RWPE2 (cell line): ENCODE measurements at regions not wholly inside any gene's neighbourhood (a gene's known extent, or its start where the extent isn't known, plus 50 kb on each side); places are given as distances from the start of the nearest gene placed in this dataset.
A peak's percentile ranks its signal among the peaks of the same experiment; 100 is the strongest.

Experiments
- ATAC-seq: fragments of 200-7000 bp; cut with Tn5 transposase; 3 replicates; pipeline ENCODE4 v1.9.1; 2021; ENCODE audit warnings: low read depth
- DNase-seq: peaks from one replicate; pipeline ENCODE4 v3.0.0-alpha.2; 2020; ENCODE audit warnings: low spot score
- H3K27ac ChIP-seq: fragments of 450-650 bp; 2 replicates; pipeline ENCODE4 v1.5.1; 2017; ENCODE audit warnings: mild to moderate bottlenecking; ENCODE audit not compliant: poor library complexity, severe bottlenecking
- H3K27me3 ChIP-seq: fragments of 250-450 bp; sonication (Bioruptor Pico); 2 replicates; pipeline ENCODE4 v1.5.1; 2021; ENCODE audit warnings: mild to moderate bottlenecking, moderate library complexity; ENCODE audit not compliant: insufficient read depth, poor library complexity, severe bottlenecking
- H3K36me3 ChIP-seq: fragments of 250-450 bp; sonication (Bioruptor Pico); 2 replicates; pipeline ENCODE4 v1.5.1; 2020; ENCODE audit warnings: low read depth, mild to moderate bottlenecking, moderate library complexity
- H3K4me1 ChIP-seq: fragments of 250-450 bp; sonication (Bioruptor Pico); 2 replicates; pipeline ENCODE4 v1.5.1; 2021; ENCODE audit warnings: mild to moderate bottlenecking, moderate library complexity; ENCODE audit not compliant: insufficient read depth, poor library complexity, severe bottlenecking
- H3K4me3 ChIP-seq: fragments of 250-450 bp; sonication (Bioruptor Pico); 2 replicates; pipeline ENCODE4 v1.5.1; 2021; ENCODE audit warnings: mild to moderate bottlenecking, moderate library complexity; ENCODE audit not compliant: severe bottlenecking
- H3K9me3 ChIP-seq: fragments of 250-450 bp; sonication (Bioruptor Pico); 2 replicates; pipeline ENCODE4 v1.5.1; 2021; ENCODE audit warnings: mild to moderate bottlenecking, moderate library complexity; ENCODE audit not compliant: severe bottlenecking
- TF ChIP-seq, protein P1 (sequence below): fragments of 450-650 bp; IDR thresholded peaks from one replicate; pipeline ENCODE4 v1.5.1; 2017; ENCODE audit warnings: mild to moderate bottlenecking, moderate library complexity; ENCODE audit not compliant: poor library complexity, severe bottlenecking

DNA sequence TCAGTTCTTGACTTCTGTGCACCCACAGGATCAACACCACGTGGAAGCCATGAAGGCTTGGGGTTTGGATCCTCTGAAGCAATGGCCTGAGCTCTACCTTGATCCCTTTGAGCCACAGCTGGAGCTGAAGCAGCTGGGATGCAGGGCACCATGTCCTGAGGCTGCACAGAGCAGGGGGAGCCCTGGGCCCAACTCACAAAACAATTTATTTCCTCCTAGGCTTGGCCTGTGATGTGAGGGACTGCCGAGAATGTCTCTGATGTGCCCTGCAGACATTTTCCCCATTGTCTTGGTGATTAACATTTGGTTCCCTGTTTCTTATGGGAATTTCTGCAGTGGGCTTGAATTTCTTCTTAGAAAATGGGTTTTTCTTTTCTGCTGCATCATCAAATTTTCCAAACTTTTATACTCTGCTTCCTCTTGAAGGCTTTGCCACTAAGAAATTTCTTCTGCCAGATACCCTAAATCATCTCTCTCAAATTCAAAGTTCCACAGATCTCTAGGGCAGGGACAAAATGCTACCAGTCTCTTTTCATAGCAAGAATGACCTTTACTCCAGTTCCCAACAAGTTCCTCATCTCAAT lies 288.2 kb downstream of the CCDC59 start:
- no peak for ATAC-seq
- TF ChIP-seq, protein P1, sequence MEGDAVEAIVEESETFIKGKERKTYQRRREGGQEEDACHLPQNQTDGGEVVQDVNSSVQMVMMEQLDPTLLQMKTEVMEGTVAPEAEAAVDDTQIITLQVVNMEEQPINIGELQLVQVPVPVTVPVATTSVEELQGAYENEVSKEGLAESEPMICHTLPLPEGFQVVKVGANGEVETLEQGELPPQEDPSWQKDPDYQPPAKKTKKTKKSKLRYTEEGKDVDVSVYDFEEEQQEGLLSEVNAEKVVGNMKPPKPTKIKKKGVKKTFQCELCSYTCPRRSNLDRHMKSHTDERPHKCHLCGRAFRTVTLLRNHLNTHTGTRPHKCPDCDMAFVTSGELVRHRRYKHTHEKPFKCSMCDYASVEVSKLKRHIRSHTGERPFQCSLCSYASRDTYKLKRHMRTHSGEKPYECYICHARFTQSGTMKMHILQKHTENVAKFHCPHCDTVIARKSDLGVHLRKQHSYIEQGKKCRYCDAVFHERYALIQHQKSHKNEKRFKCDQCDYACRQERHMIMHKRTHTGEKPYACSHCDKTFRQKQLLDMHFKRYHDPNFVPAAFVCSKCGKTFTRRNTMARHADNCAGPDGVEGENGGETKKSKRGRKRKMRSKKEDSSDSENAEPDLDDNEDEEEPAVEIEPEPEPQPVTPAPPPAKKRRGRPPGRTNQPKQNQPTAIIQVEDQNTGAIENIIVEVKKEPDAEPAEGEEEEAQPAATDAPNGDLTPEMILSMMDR: no peak
- H3K4me3 ChIP-seq: no peak overlapping the region
- H3K4me1 ChIP-seq: no peaks in the 10 kb centered on the region
- DNase-seq: no peak
- H3K27me3 ChIP-seq: no peaks in the 10 kb centered on the region
- H3K27ac ChIP-seq: no peak overlapping the region
- no peaks in the 10 kb centered on the region for H3K36me3 ChIP-seq
- H3K9me3 ChIP-seq: no peaks in the 10 kb centered on the region

DNA sequence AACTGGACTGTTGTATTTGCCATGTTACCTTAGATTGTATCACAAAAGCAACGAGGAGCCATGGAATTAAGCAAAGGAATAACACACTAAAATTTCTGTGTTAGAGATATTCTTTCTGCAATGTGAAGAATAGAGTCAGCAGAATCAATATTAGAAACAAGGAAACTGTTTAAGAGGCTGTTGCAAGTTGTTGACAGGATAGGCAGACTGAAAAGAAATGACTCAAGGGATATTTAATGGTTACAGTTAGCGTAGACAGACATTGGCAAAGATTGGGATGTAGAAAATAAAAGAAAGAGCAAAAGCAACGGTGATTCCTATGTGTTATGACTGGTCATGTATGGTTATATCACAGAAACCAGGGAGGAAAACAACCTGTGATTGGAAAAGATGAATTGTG lies 299.0 kb upstream of the PPFIA2 start:
- Histone ChIP-seq H3K27ac (no peak overlapping the region), H3K9me3 (no peaks in the 10 kb centered on the region), H3K36me3 (no peaks in the 10 kb centered on the region), H3K4me1 (peaks cover 3% of the 10 kb centered on the region), H3K4me3 (no peak overlapping the region), H3K27me3 (no peaks in the 10 kb centered on the region)
- TF ChIP-seq, protein P1: no peak
- no peak for ATAC-seq
- no peak for DNase-seq

DNA sequence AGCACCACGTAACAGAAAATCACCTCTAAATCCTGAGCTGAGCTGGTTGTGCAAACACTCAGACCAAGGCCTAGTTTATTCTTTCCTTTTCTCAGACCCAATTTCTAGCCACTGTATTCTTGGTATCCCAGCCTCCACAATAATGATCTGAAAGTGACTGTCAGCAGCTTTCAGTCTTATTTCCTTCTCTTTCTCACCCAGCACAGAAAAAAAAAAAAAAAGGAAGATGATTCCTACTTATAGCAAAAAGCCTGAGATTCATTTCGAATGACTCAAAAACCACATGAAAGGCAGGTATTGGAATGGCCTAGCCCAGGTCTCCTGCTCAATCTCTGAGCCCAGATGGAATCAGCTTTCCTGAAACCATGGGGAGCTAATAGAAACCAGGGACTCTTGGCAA lies 298.6 kb upstream of the PPFIA2 start:
- Histone ChIP-seq H3K4me1 (peaks cover 3% of the 10 kb centered on the region), H3K27ac (no peak overlapping the region), H3K36me3 (no peaks in the 10 kb centered on the region), H3K9me3 (no peaks in the 10 kb centered on the region), H3K4me3 (no peak overlapping the region), H3K27me3 (no peaks in the 10 kb centered on the region)
- ATAC-seq (peak; percentile 97), DNase-seq (no peak)
- TF ChIP-seq, protein P1: no peak

- no peak for ATAC-seq
- TF ChIP-seq, protein P1: no peak
- Histone ChIP-seq H3K4me1 (peaks cover 3% of the 10 kb centered on the region), H3K27me3 (no peaks in the 10 kb centered on the region), H3K36me3 (no peaks in the 10 kb centered on the region), H3K9me3 (no peaks in the 10 kb centered on the region), H3K27ac (no peak overlapping the region), H3K4me3 (no peak overlapping the region)
- no peak for DNase-seq
These were observed 296.2 kb upstream of the PPFIA2 start for GRCh38 chr12:82055391-82055790.

DNA sequence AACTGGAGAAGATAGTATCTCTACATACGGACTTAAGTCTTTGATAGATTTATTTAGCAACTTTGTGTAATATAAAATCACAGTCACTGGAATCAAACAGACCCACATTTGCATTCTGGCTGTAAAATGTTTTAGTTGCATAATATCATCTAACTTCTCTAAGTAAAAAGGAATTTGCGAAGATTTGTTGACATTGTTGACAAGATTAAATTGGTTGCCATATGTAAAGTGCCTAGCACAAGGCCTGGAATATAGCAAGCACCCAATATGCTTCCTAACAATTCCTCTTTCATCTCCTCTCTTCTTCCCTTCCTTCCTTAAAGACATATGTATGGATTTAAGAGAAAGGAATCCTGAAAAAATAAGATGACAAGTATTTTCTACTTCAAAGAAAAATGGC lies 295.4 kb upstream of the PPFIA2 start:
- Histone ChIP-seq H3K27me3 (no peaks in the 10 kb centered on the region), H3K27ac (no peak overlapping the region), H3K4me1 (peaks cover 3% of the 10 kb centered on the region), H3K4me3 (no peak overlapping the region), H3K36me3 (no peaks in the 10 kb centered on the region), H3K9me3 (no peaks in the 10 kb centered on the region)
- DNase-seq (no peak), ATAC-seq (no peak)
- TF ChIP-seq, protein P1: no peak
